Esophagus muscularis mucosa (tissue), 3 donors: ENCODE measurements at regions not wholly inside any gene's neighbourhood (a gene's known extent, or its start where the extent isn't known, plus 50 kb on each side); places are given as distances from the start of the nearest gene placed in this dataset.
"Not testable (repeated sequence)": the region's sequence is repeated elsewhere in the genome, so short reads cannot be mapped to it uniquely, and the experiment has no call there.

Source experiments
- POLR2A ChIP-seq: fragments of 450-650 bp; IDR thresholded peaks from one replicate; pipeline ENCODE4 v1.6.1; 2017; ENCODE audit warnings: antibody characterized with exemption, moderate library complexity, mild to moderate bottlenecking, low read depth
- TF ChIP-seq, protein P1 (sequence below), 3 experiments: fragments of 200-600 bp in 2 of 3; fragments of 450-650 bp in 1 of 3; sonication (generic) in 2 of 3; IDR thresholded peaks; one replicate each; pipeline ENCODE4 v1.5.1; 2017 to 2019; ENCODE audit warnings: antibody characterized with exemption in 3 of 3, mild to moderate bottlenecking in 2 of 3, moderate library complexity in 1 of 3

DNA sequence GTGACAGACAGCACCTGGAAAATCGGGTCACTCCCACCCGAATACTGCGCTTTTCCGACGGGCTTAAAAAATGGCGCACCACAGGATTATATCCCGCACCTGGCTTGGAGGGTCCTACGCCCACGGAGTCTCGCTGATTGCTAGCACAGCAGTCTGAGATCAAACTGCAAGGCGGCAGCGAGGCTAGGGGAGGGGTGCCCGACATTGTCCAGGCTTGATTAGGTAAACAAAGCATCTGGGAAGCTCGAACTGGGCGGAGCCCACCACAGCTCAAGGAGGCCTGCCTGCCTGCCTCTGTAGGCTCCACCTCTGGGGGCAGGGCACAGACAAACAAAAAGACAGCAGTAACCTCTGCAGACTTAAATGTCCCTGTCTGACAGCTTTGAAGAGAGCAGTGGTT, 1370.0 kb downstream of the SUCLG1 start:
- TF ChIP-seq POLR2A, result not testable (repeated sequence)
- TF ChIP-seq, protein P1, sequence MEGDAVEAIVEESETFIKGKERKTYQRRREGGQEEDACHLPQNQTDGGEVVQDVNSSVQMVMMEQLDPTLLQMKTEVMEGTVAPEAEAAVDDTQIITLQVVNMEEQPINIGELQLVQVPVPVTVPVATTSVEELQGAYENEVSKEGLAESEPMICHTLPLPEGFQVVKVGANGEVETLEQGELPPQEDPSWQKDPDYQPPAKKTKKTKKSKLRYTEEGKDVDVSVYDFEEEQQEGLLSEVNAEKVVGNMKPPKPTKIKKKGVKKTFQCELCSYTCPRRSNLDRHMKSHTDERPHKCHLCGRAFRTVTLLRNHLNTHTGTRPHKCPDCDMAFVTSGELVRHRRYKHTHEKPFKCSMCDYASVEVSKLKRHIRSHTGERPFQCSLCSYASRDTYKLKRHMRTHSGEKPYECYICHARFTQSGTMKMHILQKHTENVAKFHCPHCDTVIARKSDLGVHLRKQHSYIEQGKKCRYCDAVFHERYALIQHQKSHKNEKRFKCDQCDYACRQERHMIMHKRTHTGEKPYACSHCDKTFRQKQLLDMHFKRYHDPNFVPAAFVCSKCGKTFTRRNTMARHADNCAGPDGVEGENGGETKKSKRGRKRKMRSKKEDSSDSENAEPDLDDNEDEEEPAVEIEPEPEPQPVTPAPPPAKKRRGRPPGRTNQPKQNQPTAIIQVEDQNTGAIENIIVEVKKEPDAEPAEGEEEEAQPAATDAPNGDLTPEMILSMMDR (IDR thresholded peaks at IDR 0.05), result not testable (repeated sequence)
